WTC11 (cell line): ENCODE measurements at regions not wholly inside any gene's neighbourhood (a gene's known extent, or its start where the extent isn't known, plus 50 kb on each side); places are given as distances from the start of the nearest gene placed in this dataset.

ENCODE experiments used
- ATAC-seq: fragments of 200-7000 bp; cut with Tn5 transposase; 2 replicates; pipeline ENCODE4 v1.10.0; 2021; ENCODE audit warnings: mild to moderate bottlenecking, moderate library complexity
- CTCF ChIA-PET: fragments of 300-600 bp; sonication (Branson Sonifier 250); formaldehyde crosslinking; loops from one replicate; lab custom pipeline; 2021; ENCODE audit warnings: antibody characterized with exemption; lab: Charles Lee
- POLR2A ChIA-PET: fragments of 350-600 bp; sonication (Branson Sonifier 250); formaldehyde crosslinking; loops from one replicate; lab custom pipeline; 2021; ENCODE audit warnings: antibody characterized with exemption; lab: Charles Lee
- DNase-seq: peaks from one replicate; pipeline ENCODE4 v3.0.0; 2021; ENCODE audit warnings: low spot score
- H3K27ac Mint-ChIP-seq: 2 replicates; pipeline ENCODE4 v1.8.0; 2021; ENCODE audit warnings: mixed read lengths
- H3K27me3 Mint-ChIP-seq: 2 replicates; pipeline ENCODE4 v1.8.0; 2021; ENCODE audit warnings: low read depth, mild to moderate bottlenecking, moderate library complexity, mixed read lengths
- H3K36me3 Mint-ChIP-seq: 2 replicates; pipeline ENCODE4 v1.8.0; 2021; ENCODE audit warnings: mixed read lengths
- H3K4me1 Mint-ChIP-seq: 2 replicates; pipeline ENCODE4 v1.8.0; 2022; ENCODE audit warnings: mixed read lengths
- H3K4me3 Mint-ChIP-seq: 2 replicates; pipeline ENCODE4 v1.8.0; 2021; ENCODE audit warnings: mild to moderate bottlenecking, moderate library complexity, mixed read lengths
- H3K9me3 Mint-ChIP-seq: 2 replicates; pipeline ENCODE4 v1.8.0; 2021; ENCODE audit warnings: mixed read lengths
- ATF6 ChIP-seq: sonication (generic); formaldehyde crosslinking; IDR thresholded peaks from 2 replicates; pipeline ENCODE4 v1.8.1; 2023; ENCODE audit warnings: mild to moderate bottlenecking, missing genetic modification reagents
- CTCF ChIP-seq: fragments of 200-600 bp; IDR thresholded peaks from 2 replicates; pipeline ENCODE4 v1.8.0; 2022; ENCODE audit warnings: antibody characterized with exemption
- ERG ChIP-seq: fragments of 250-450 bp; sonication (Bioruptor Pico); IDR thresholded peaks from 2 replicates; pipeline ENCODE4 v1.8.0; 2021; ENCODE audit warnings: mild to moderate bottlenecking
- ESRRA ChIP-seq: sonication (generic); formaldehyde crosslinking; IDR thresholded peaks from 2 replicates; pipeline ENCODE4 v1.8.1; 2022; ENCODE audit warnings: mild to moderate bottlenecking, missing genetic modification reagents, borderline replicate concordance
- IRF1 ChIP-seq: sonication (generic); formaldehyde crosslinking; IDR thresholded peaks from 2 replicates; pipeline ENCODE4 v1.8.0; 2023; ENCODE audit warnings: missing genetic modification reagents
- NFE2L1 ChIP-seq: sonication (generic); formaldehyde crosslinking; IDR thresholded peaks from 2 replicates; pipeline ENCODE4 v1.8.1; 2023; ENCODE audit warnings: missing genetic modification reagents
- RELA ChIP-seq: sonication (generic); formaldehyde crosslinking; IDR thresholded peaks from 2 replicates; pipeline ENCODE4 v1.8.1; 2022; ENCODE audit warnings: missing genetic modification reagents, mild to moderate bottlenecking, borderline replicate concordance
- TEAD4 ChIP-seq: sonication (generic); formaldehyde crosslinking; IDR thresholded peaks from 2 replicates; pipeline ENCODE4 v1.8.0; 2022; ENCODE audit warnings: mild to moderate bottlenecking, missing genetic modification reagents
- USF2 ChIP-seq: sonication (generic); formaldehyde crosslinking; IDR thresholded peaks from 2 replicates; pipeline ENCODE4 v1.8.1; 2023; ENCODE audit warnings: mild to moderate bottlenecking, missing genetic modification reagents, moderate library complexity
- ZBTB21 ChIP-seq: sonication (generic); formaldehyde crosslinking; IDR thresholded peaks from 2 replicates; pipeline ENCODE4 v1.8.1; 2023; ENCODE audit warnings: mild to moderate bottlenecking, missing genetic modification reagents, borderline replicate concordance
- ZNF263 ChIP-seq: sonication (generic); formaldehyde crosslinking; IDR thresholded peaks from 2 replicates; pipeline ENCODE4 v1.8.1; 2022; ENCODE audit warnings: low read depth, mild to moderate bottlenecking, moderate library complexity, missing genetic modification reagents
- ZNF532 ChIP-seq: fragments of 250-450 bp; sonication (Bioruptor Pico); IDR thresholded peaks from 2 replicates; pipeline ENCODE4 v1.9.0; 2021; ENCODE audit warnings: mild to moderate bottlenecking, borderline replicate concordance
- TF ChIP-seq, protein P1 (sequence below): sonication (generic); formaldehyde crosslinking; conservative IDR thresholded peaks from 2 replicates; pipeline ENCODE4 v1.8.1; 2022; ENCODE audit warnings: mild to moderate bottlenecking, missing genetic modification reagents
- TF ChIP-seq, protein P2 (sequence below): sonication (generic); formaldehyde crosslinking; IDR thresholded peaks from 2 replicates; pipeline ENCODE4 v1.8.0; 2023; ENCODE audit warnings: missing genetic modification reagents, mild to moderate bottlenecking, borderline replicate concordance

DNA sequence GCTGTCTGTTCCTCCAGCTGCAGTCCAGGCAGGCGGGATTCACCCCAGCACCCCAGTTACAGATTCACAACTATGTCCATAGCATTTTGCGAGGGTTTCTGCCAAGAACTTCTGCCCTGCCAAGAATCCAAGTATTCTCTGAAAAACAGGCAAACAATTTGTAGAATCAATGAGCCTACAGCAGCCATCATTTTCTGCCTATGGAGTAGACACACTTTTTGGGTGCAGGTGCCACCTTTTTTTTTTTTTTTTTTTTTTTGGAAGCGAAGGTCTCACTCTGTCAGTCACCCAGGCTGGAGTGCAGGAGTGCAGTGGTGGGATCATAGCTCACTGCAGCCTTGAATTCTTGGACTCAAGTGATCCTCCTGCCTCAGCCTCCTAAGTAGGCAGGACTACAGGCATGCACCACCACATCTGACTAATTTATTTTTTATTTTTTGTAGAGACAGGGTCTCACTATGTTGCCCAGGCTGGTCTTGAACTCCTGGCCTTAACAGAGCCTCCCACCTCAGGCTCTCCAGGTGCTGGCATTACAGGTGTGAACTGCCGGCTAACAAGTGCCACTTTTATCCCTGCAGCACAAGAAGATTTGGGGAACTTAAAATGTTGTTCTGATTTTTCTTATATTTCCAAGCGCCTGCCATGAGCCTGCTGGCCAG, 195.1 kb downstream of the SNX19 start (continued):
- no peak for TF ChIP-seq ATF6 (CRISPR knock-in tag)
- no peak for TF ChIP-seq USF2 (CRISPR knock-in tag)
- TF ChIP-seq, all 79 proteins: peak for 0

DNA sequence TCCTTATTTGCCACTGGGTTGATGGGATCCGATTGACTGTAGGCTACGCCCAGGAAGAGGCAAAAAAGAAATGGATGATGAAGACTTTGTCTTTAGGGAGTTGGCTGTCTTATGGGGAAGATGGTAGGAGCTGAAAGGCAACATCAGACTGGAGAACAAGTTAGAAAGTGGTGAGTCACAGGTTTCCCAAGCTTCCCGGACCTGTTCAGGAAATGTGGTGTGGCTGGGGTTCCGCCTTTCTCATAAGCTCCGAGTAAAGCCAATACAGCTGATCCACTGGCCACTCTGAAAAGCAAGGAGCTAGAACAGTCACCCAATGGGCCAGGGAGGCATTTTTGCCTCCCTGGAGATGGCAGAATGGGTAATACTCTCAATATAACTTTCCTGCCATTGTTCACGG, 194.5 kb downstream of the SNX19 start:
- no peaks in the 10 kb centered on the region for H3K36me3 Mint-ChIP-seq
- H3K27ac Mint-ChIP-seq, result no peak overlapping the region
- no peak overlapping the region for H3K4me3 Mint-ChIP-seq
- no peak for TF ChIP-seq CTCF
- TF ChIP-seq ESRRA (CRISPR knock-in tag), result no peak
- TF ChIP-seq, protein P1, sequence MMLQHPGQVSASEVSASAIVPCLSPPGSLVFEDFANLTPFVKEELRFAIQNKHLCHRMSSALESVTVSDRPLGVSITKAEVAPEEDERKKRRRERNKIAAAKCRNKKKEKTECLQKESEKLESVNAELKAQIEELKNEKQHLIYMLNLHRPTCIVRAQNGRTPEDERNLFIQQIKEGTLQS (CRISPR knock-in tag), result no peak
- TF ChIP-seq ZBTB21 (CRISPR knock-in tag), result no peak
- TF ChIP-seq IRF1 (CRISPR knock-in tag), result no peak
- TF ChIP-seq RELA (CRISPR knock-in tag), result no peak
- TF ChIP-seq ZNF532 (CRISPR knock-in tag), result no peak
- no peak for TF ChIP-seq ERG
- TF ChIP-seq ZNF263, result no peak
- no peak for TF ChIP-seq TEAD4 (CRISPR knock-in tag)
- no peak for TF ChIP-seq NFE2L1
- TF ChIP-seq, protein P2, sequence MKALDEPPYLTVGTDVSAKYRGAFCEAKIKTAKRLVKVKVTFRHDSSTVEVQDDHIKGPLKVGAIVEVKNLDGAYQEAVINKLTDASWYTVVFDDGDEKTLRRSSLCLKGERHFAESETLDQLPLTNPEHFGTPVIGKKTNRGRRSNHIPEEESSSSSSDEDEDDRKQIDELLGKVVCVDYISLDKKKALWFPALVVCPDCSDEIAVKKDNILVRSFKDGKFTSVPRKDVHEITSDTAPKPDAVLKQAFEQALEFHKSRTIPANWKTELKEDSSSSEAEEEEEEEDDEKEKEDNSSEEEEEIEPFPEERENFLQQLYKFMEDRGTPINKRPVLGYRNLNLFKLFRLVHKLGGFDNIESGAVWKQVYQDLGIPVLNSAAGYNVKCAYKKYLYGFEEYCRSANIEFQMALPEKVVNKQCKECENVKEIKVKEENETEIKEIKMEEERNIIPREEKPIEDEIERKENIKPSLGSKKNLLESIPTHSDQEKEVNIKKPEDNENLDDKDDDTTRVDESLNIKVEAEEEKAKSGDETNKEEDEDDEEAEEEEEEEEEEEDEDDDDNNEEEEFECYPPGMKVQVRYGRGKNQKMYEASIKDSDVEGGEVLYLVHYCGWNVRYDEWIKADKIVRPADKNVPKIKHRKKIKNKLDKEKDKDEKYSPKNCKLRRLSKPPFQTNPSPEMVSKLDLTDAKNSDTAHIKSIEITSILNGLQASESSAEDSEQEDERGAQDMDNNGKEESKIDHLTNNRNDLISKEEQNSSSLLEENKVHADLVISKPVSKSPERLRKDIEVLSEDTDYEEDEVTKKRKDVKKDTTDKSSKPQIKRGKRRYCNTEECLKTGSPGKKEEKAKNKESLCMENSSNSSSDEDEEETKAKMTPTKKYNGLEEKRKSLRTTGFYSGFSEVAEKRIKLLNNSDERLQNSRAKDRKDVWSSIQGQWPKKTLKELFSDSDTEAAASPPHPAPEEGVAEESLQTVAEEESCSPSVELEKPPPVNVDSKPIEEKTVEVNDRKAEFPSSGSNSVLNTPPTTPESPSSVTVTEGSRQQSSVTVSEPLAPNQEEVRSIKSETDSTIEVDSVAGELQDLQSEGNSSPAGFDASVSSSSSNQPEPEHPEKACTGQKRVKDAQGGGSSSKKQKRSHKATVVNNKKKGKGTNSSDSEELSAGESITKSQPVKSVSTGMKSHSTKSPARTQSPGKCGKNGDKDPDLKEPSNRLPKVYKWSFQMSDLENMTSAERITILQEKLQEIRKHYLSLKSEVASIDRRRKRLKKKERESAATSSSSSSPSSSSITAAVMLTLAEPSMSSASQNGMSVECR (CRISPR knock-in tag), result no peak
- TF ChIP-seq, all 79 proteins: peak for 0
- no peaks in the 10 kb centered on the region; the same call in none of the 2 replicates for H3K27me3 Mint-ChIP-seq
- H3K9me3 Mint-ChIP-seq, result no peaks in the 10 kb centered on the region
- CTCF ChIA-PET, result no interaction called here
- DNase-seq, result no peak
- H3K4me1 Mint-ChIP-seq, result peaks cover 8% of the 10 kb centered on the region
- POLR2A ChIA-PET, result no interaction called here
- no peak for ATAC-seq
